ENCODE measurements at regions not wholly inside any gene's neighbourhood (a gene's known extent, or its start where the extent isn't known, plus 50 kb on each side); places are given as distances from the start of the nearest gene placed in this dataset.

- TF ChIP-seq, protein P1, sequence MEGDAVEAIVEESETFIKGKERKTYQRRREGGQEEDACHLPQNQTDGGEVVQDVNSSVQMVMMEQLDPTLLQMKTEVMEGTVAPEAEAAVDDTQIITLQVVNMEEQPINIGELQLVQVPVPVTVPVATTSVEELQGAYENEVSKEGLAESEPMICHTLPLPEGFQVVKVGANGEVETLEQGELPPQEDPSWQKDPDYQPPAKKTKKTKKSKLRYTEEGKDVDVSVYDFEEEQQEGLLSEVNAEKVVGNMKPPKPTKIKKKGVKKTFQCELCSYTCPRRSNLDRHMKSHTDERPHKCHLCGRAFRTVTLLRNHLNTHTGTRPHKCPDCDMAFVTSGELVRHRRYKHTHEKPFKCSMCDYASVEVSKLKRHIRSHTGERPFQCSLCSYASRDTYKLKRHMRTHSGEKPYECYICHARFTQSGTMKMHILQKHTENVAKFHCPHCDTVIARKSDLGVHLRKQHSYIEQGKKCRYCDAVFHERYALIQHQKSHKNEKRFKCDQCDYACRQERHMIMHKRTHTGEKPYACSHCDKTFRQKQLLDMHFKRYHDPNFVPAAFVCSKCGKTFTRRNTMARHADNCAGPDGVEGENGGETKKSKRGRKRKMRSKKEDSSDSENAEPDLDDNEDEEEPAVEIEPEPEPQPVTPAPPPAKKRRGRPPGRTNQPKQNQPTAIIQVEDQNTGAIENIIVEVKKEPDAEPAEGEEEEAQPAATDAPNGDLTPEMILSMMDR (conservative IDR thresholded peaks at IDR 0.05) = no peak
- no peak for TF ChIP-seq EZH2 (IDR thresholded peaks at IDR 0.05; ENCODE audit: low read depth)
Observed at GRCh38 chr2:19731515-19731914, 170.3 kb downstream of the TTC32 start.
